ENCODE measurements at regions not wholly inside any gene's neighbourhood (a gene's known extent, or its start where the extent isn't known, plus 50 kb on each side); places are given as distances from the start of the nearest gene placed in this dataset.

DNA sequence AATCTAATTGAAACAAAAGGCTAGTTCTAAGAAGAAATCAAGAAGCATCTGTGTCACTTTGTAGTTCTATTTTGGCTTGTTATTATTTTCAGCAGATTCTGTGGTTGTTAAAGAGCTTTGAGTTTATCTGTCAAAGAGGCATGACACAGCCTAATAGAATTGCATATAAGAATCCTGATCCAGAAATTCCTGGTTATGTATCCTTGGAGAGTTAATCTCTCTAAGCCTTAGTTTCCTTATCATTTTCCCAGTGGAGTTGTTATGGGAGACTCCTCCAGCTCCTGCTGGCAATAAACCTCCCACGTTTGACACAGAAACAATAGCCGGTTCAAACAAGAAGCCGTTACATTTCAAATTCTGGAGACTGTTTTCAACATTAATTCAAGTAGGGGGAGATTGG is 288.3 kb downstream of the SDHAF3 start:
- TF ChIP-seq POLR2A (IDR thresholded peaks at IDR 0.05) = no peak
- TF ChIP-seq, protein P1, sequence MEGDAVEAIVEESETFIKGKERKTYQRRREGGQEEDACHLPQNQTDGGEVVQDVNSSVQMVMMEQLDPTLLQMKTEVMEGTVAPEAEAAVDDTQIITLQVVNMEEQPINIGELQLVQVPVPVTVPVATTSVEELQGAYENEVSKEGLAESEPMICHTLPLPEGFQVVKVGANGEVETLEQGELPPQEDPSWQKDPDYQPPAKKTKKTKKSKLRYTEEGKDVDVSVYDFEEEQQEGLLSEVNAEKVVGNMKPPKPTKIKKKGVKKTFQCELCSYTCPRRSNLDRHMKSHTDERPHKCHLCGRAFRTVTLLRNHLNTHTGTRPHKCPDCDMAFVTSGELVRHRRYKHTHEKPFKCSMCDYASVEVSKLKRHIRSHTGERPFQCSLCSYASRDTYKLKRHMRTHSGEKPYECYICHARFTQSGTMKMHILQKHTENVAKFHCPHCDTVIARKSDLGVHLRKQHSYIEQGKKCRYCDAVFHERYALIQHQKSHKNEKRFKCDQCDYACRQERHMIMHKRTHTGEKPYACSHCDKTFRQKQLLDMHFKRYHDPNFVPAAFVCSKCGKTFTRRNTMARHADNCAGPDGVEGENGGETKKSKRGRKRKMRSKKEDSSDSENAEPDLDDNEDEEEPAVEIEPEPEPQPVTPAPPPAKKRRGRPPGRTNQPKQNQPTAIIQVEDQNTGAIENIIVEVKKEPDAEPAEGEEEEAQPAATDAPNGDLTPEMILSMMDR (IDR thresholded peaks at IDR 0.05) = no peak
- TF ChIP-seq POLR2AphosphoS5 (IDR thresholded peaks at IDR 0.05) = no peak
